Neutrophil (primary cell): ENCODE measurements at regions not wholly inside any gene's neighbourhood (a gene's known extent, or its start where the extent isn't known, plus 50 kb on each side); places are given as distances from the start of the nearest gene placed in this dataset.

Experiments used
- H3K27ac ChIP-seq: fragments of 200-600 bp; sonication (generic); 2 replicates; pipeline ENCODE4 v1.5.1; 2016; ENCODE audit warnings: mild to moderate bottlenecking, moderate library complexity
- H3K27me3 ChIP-seq: fragments of 200-600 bp; sonication (generic); 2 replicates; pipeline ENCODE4 v1.6.0; 2016; ENCODE audit warnings: mild to moderate bottlenecking
- H3K36me3 ChIP-seq: fragments of 200-600 bp; sonication (generic); 2 replicates; pipeline ENCODE4 v1.5.1; 2017
- H3K4me1 ChIP-seq, 2 experiments: fragments of 200-600 bp in 1 of 2; sonication (generic) in 1 of 2; 1 replicate in 1 of 2; 2 replicates in 1 of 2; pipeline versions ENCODE4 v1.5.1 to v1.6.1; 2013 to 2016; ENCODE audit warnings: low read depth in 1 of 2, low read length in 1 of 2, mild to moderate bottlenecking in 1 of 2, moderate library complexity in 1 of 2; ENCODE audit not compliant: control insufficient read depth in 1 of 2, insufficient read depth in 1 of 2
- H3K4me3 ChIP-seq, 2 experiments: fragments of 200-600 bp in 1 of 2; sonication (generic) in 1 of 2; 1 replicate in 1 of 2; 2 replicates in 1 of 2; pipeline ENCODE4 v1.5.1; 2013 to 2016; ENCODE audit warnings: low read depth in 1 of 2, low read length in 1 of 2, mild to moderate bottlenecking in 1 of 2, moderate library complexity in 1 of 2
- H3K9me3 ChIP-seq: fragments of 200-600 bp; sonication (generic); 2 replicates; pipeline ENCODE4 v1.5.1; 2016
- CTCF ChIP-seq: fragments of 200-600 bp; sonication (generic); IDR thresholded peaks from 2 replicates; pipeline ENCODE4 v1.5.1; 2016; ENCODE audit warnings: antibody characterized with exemption

GRCh38 chr4:185879666-185880312 is 67.8 kb upstream of the SORBS2 start:
- Histone ChIP-seq H3K36me3 (no peaks in the 10 kb centered on the region), H3K27ac (no peak overlapping the region), H3K9me3 (no peaks in the 10 kb centered on the region), H3K4me3 (no peak overlapping the region), H3K4me1 (no peaks in the 10 kb centered on the region), H3K27me3 (no peaks in the 10 kb centered on the region)
- TF ChIP-seq CTCF = no peak

GRCh38 chr4:185880571-185880970 is 68.6 kb upstream of the SORBS2 start:
- no peaks in the 10 kb centered on the region for H3K36me3 ChIP-seq
- H3K4me3 ChIP-seq = no peak overlapping the region
- H3K27me3 ChIP-seq = no peaks in the 10 kb centered on the region
- H3K4me1 ChIP-seq = no peaks in the 10 kb centered on the region
- H3K9me3 ChIP-seq = no peaks in the 10 kb centered on the region
- TF ChIP-seq CTCF = no peak
- H3K27ac ChIP-seq = no peak overlapping the region

GRCh38 chr4:185881430-185881829 is 69.4 kb upstream of the SORBS2 start:
- no peaks in the 10 kb centered on the region for H3K9me3 ChIP-seq
- H3K4me1 ChIP-seq = peaks cover 3 to 8% of the 10 kb centered on the region in 2 experiments
- no peaks in the 10 kb centered on the region for H3K36me3 ChIP-seq
- H3K4me3 ChIP-seq = no peak overlapping the region
- no peak for TF ChIP-seq CTCF
- H3K27ac ChIP-seq = no peak overlapping the region
- H3K27me3 ChIP-seq = no peaks in the 10 kb centered on the region

- Histone ChIP-seq H3K27me3 (no peaks in the 10 kb centered on the region), H3K36me3 (no peaks in the 10 kb centered on the region), H3K4me3 (no peak overlapping the region), H3K9me3 (no peaks in the 10 kb centered on the region), H3K27ac (no peak overlapping the region), H3K4me1 (peaks cover 14 to 20% of the 10 kb centered on the region in 2 experiments)
- no peak for TF ChIP-seq CTCF
Observed at GRCh38 chr4:185883591-185883990, 71.6 kb upstream of the SORBS2 start.

- peaks cover 14 to 20% of the 10 kb centered on the region in 2 experiments for H3K4me1 ChIP-seq
- no peaks in the 10 kb centered on the region for H3K36me3 ChIP-seq
- H3K27ac ChIP-seq = no peak overlapping the region
- no peaks in the 10 kb centered on the region for H3K9me3 ChIP-seq
- H3K27me3 ChIP-seq = no peaks in the 10 kb centered on the region
- no peak overlapping the region for H3K4me3 ChIP-seq
- TF ChIP-seq CTCF = no peak
Observed at GRCh38 chr4:185885075-185885474, 73.1 kb upstream of the SORBS2 start.
